ENCODE measurements at regions not wholly inside any gene's neighbourhood (a gene's known extent, or its start where the extent isn't known, plus 50 kb on each side); places are given as distances from the start of the nearest gene placed in this dataset.
A peak's percentile ranks its signal among the peaks of the same experiment; 100 is the strongest.

DNA sequence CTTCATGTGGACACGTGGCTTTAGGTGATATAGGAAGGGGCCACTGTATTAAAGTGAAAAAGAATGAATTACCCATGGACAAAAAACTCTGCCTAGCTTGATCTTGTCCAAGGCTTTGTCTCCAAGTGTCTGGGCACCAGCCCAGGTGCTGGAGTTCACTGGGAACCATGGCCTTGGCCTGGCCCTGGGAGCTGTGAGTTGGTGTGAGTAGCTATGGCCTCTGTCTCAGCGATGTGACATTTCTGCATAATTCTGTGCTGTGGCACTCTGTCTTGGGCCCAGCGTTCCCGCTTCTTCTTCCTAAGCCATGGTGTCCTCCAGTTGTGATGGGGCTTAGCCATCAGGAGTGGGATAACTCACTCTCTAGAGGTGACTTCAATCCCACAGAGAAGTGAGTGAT is 119.0 kb upstream of the PPP2R2D start:
- Histone ChIP-seq H3K9ac (ENCODE audit: low read length) (no peak overlapping the region), H3K56ac (ENCODE audit: low read length) (no peak overlapping the region), H3K79me2 (ENCODE audit: control insufficient read depth, insufficient read depth, low read length) (no peaks in the 10 kb centered on the region), H3K27me3 (ENCODE audit: insufficient read depth, low read length, poor library complexity) (no peaks in the 10 kb centered on the region), H2BK15ac (replicated peaks; ENCODE audit: low read depth) (no peak overlapping the region), H3K79me1 (ENCODE audit: low read length) (no peaks in the 10 kb centered on the region), H4K5ac (ENCODE audit: low read length) (no peak overlapping the region), H3K18ac (ENCODE audit: low read length) (no peak overlapping the region), H3K27ac (ENCODE audit: low read depth, low read length) (no peak overlapping the region), H3K4me1 (ENCODE audit: control insufficient read depth, low read depth, low read length) (no peaks in the 10 kb centered on the region), H3K23ac (ENCODE audit: low read length) (no peak overlapping the region), H4K8ac (ENCODE audit: low read depth, low read length) (no peak overlapping the region), H3K4me2 (ENCODE audit: low read length) (no peak overlapping the region), H2BK5ac (ENCODE audit: low read length) (no peak overlapping the region), H3K4ac (ENCODE audit: low read depth, low read length) (no peak overlapping the region), H2AK5ac (ENCODE audit: low read length) (no peak overlapping the region), H3K36me3 (ENCODE audit: control insufficient read depth, insufficient read depth, low read length) (no peaks in the 10 kb centered on the region), H3K4me3 (ENCODE audit: low read length) (no peak overlapping the region), H2BK120ac (ENCODE audit: low read depth, low read length) (no peak overlapping the region)
- no peak for DNase-seq
- no CpG with 5 or more reads among the region's 4 CpGs for WGBS (ENCODE audit: extremely low coverage, insufficient coverage, low lambda C conversion rate)

- no peak for DNase-seq
- Histone ChIP-seq H2BK5ac (ENCODE audit: low read length) (no peak overlapping the region), H2BK15ac (replicated peaks; ENCODE audit: low read depth) (no peak overlapping the region), H3K79me1 (ENCODE audit: low read length) (no peaks in the 10 kb centered on the region), H3K9ac (ENCODE audit: low read length) (no peak overlapping the region), H4K8ac (ENCODE audit: low read depth, low read length) (no peak overlapping the region), H3K27me3 (ENCODE audit: insufficient read depth, low read length, poor library complexity) (no peaks in the 10 kb centered on the region), H3K23ac (ENCODE audit: low read length) (no peak overlapping the region), H3K36me3 (ENCODE audit: control insufficient read depth, insufficient read depth, low read length) (no peaks in the 10 kb centered on the region), H3K4me3 (ENCODE audit: low read length) (no peak overlapping the region), H2AK5ac (ENCODE audit: low read length) (no peak overlapping the region), H2BK120ac (ENCODE audit: low read depth, low read length) (no peak overlapping the region), H3K4me1 (ENCODE audit: control insufficient read depth, low read depth, low read length) (no peaks in the 10 kb centered on the region), H3K56ac (ENCODE audit: low read length) (no peak overlapping the region), H3K79me2 (ENCODE audit: control insufficient read depth, insufficient read depth, low read length) (no peaks in the 10 kb centered on the region), H3K4me2 (ENCODE audit: low read length) (no peak overlapping the region), H3K4ac (ENCODE audit: low read depth, low read length) (no peak overlapping the region), H4K5ac (ENCODE audit: low read length) (no peak overlapping the region), H3K18ac (ENCODE audit: low read length) (no peak overlapping the region), H3K27ac (ENCODE audit: low read depth, low read length) (no peak overlapping the region)
- WGBS (ENCODE audit: extremely low coverage, insufficient coverage, low lambda C conversion rate), result no CpG with 5 or more reads among the region's 15 CpGs
Measured at GRCh38 chr10:131784363-131785120, 116.3 kb upstream of the PPP2R2D start.

DNA sequence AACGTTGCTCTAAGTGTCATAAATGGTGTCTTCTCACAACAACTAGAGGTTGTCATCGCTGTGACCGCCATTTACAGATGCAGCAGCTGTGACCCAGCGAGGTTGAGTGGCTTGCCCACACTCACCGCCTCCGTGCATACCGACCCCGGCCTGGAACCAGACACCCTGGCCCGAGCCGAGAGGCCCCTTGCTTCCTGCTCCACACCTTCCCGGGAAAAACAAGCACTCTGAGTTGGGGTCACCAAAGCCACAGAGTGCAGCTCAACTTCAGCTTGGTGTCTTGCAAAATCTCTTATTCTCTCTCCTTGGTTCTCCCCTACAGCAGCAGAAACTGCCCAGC is 115.7 kb upstream of the PPP2R2D start:
- no CpG with 5 or more reads among the region's 11 CpGs for WGBS (ENCODE audit: extremely low coverage, insufficient coverage, low lambda C conversion rate)
- no peak overlapping the region for H3K4ac ChIP-seq (ENCODE audit: low read depth, low read length)

GRCh38 chr10:131786756-131787605 is 113.8 kb upstream of the PPP2R2D start:
- H3K18ac ChIP-seq (ENCODE audit: low read length), result no peak overlapping the region
- no peak overlapping the region for H4K5ac ChIP-seq (ENCODE audit: low read length)
- no peak overlapping the region for H2BK5ac ChIP-seq (ENCODE audit: low read length)
- H3K27me3 ChIP-seq (ENCODE audit: insufficient read depth, low read length, poor library complexity), result no peaks in the 10 kb centered on the region
- H3K4ac ChIP-seq (ENCODE audit: low read depth, low read length), result no peak overlapping the region
- H3K79me2 ChIP-seq (ENCODE audit: control insufficient read depth, insufficient read depth, low read length), result no peaks in the 10 kb centered on the region
- no peak overlapping the region for H2BK120ac ChIP-seq (ENCODE audit: low read depth, low read length)
- no peak overlapping the region for H2BK15ac ChIP-seq (replicated peaks; ENCODE audit: low read depth)
- H3K4me2 ChIP-seq (ENCODE audit: low read length), result no peak overlapping the region
- no peak overlapping the region for H3K56ac ChIP-seq (ENCODE audit: low read length)
- DNase-seq, result peak; percentile 26
- H4K8ac ChIP-seq (ENCODE audit: low read depth, low read length), result no peak overlapping the region
- no peak overlapping the region for H3K23ac ChIP-seq (ENCODE audit: low read length)
- no peaks in the 10 kb centered on the region for H3K79me1 ChIP-seq (ENCODE audit: low read length)
- H3K36me3 ChIP-seq (ENCODE audit: control insufficient read depth, insufficient read depth, low read length), result no peaks in the 10 kb centered on the region
- no peaks in the 10 kb centered on the region for H3K4me1 ChIP-seq (ENCODE audit: control insufficient read depth, low read depth, low read length)
- no peak overlapping the region for H3K4me3 ChIP-seq (ENCODE audit: low read length)
- WGBS (ENCODE audit: extremely low coverage, insufficient coverage, low lambda C conversion rate), result no CpG with 5 or more reads among the region's 13 CpGs
- no peak overlapping the region for H2AK5ac ChIP-seq (ENCODE audit: low read length)
- no peak overlapping the region for H3K9ac ChIP-seq (ENCODE audit: low read length)
- H3K27ac ChIP-seq (ENCODE audit: low read depth, low read length), result no peak overlapping the region

More for the DNA sequence above, 115.7 kb upstream of the PPP2R2D start:
- no peak for DNase-seq
- Histone ChIP-seq H3K4me3 (ENCODE audit: low read length) (no peak overlapping the region), H3K79me2 (ENCODE audit: control insufficient read depth, insufficient read depth, low read length) (no peaks in the 10 kb centered on the region), H3K18ac (ENCODE audit: low read length) (no peak overlapping the region), H3K4me1 (ENCODE audit: control insufficient read depth, low read depth, low read length) (no peaks in the 10 kb centered on the region), H3K9ac (ENCODE audit: low read length) (no peak overlapping the region), H2AK5ac (ENCODE audit: low read length) (no peak overlapping the region), H4K8ac (ENCODE audit: low read depth, low read length) (no peak overlapping the region), H3K36me3 (ENCODE audit: control insufficient read depth, insufficient read depth, low read length) (no peaks in the 10 kb centered on the region), H3K23ac (ENCODE audit: low read length) (no peak overlapping the region), H3K27me3 (ENCODE audit: insufficient read depth, low read length, poor library complexity) (no peaks in the 10 kb centered on the region), H2BK5ac (ENCODE audit: low read length) (no peak overlapping the region), H4K5ac (ENCODE audit: low read length) (no peak overlapping the region), H3K56ac (ENCODE audit: low read length) (no peak overlapping the region), H3K4me2 (ENCODE audit: low read length) (no peak overlapping the region), H3K79me1 (ENCODE audit: low read length) (no peaks in the 10 kb centered on the region), H3K27ac (ENCODE audit: low read depth, low read length) (no peak overlapping the region), H2BK15ac (replicated peaks; ENCODE audit: low read depth) (no peak overlapping the region), H2BK120ac (ENCODE audit: low read depth, low read length) (no peak overlapping the region)

DNA sequence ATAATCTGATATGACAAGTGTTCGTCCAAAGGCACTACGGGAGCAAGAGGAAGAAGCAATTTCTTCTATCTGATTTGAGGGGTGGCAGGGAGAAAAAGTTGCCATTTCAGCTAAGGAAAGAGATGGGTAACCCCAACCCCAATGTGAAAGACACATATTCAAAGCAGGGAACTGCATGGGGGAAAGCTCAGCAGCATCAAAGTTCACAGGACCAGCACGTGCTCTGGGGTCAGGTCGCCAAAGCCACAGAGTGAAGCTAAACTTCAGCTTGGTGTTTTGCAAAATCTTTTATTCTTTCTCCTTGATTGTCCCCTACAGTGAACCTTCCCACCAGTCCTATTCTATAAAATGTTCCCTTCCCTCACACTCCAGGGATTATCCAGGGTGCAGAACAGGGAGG is 112.8 kb upstream of the PPP2R2D start:
- H3K27ac ChIP-seq (ENCODE audit: low read depth, low read length), result no peak overlapping the region
- H3K4me3 ChIP-seq (ENCODE audit: low read length), result no peak overlapping the region
- H3K23ac ChIP-seq (ENCODE audit: low read length), result no peak overlapping the region
- no peaks in the 10 kb centered on the region for H3K79me2 ChIP-seq (ENCODE audit: control insufficient read depth, insufficient read depth, low read length)
- no peak overlapping the region for H2BK120ac ChIP-seq (ENCODE audit: low read depth, low read length)
- no peak overlapping the region for H3K9ac ChIP-seq (ENCODE audit: low read length)
- no peak overlapping the region for H3K18ac ChIP-seq (ENCODE audit: low read length)
- no peak overlapping the region for H4K8ac ChIP-seq (ENCODE audit: low read depth, low read length)
- H3K79me1 ChIP-seq (ENCODE audit: low read length), result no peaks in the 10 kb centered on the region
- H2BK15ac ChIP-seq (replicated peaks; ENCODE audit: low read depth), result no peak overlapping the region
- H3K4me1 ChIP-seq (ENCODE audit: control insufficient read depth, low read depth, low read length), result no peaks in the 10 kb centered on the region
- H3K27me3 ChIP-seq (ENCODE audit: insufficient read depth, low read length, poor library complexity), result no peaks in the 10 kb centered on the region
- H4K5ac ChIP-seq (ENCODE audit: low read length), result no peak overlapping the region
- no CpG with 5 or more reads among the region's 4 CpGs for WGBS (ENCODE audit: extremely low coverage, insufficient coverage, low lambda C conversion rate)
- no peak overlapping the region for H3K4ac ChIP-seq (ENCODE audit: low read depth, low read length)
- no peak overlapping the region for H2AK5ac ChIP-seq (ENCODE audit: low read length)
- H2BK5ac ChIP-seq (ENCODE audit: low read length), result no peak overlapping the region
- H3K56ac ChIP-seq (ENCODE audit: low read length), result no peak overlapping the region
- no peak for DNase-seq
- H3K36me3 ChIP-seq (ENCODE audit: control insufficient read depth, insufficient read depth, low read length), result no peaks in the 10 kb centered on the region
- no peak overlapping the region for H3K4me2 ChIP-seq (ENCODE audit: low read length)
